Activated CD4-positive, alpha-beta T cell treated with anti-CD3 and anti-CD28 coated beads, Interleukin-2, amount 50 U/mL, for 16 hours (primary cell): ENCODE measurements at regions not wholly inside any gene's neighbourhood (a gene's known extent, or its start where the extent isn't known, plus 50 kb on each side); places are given as distances from the start of the nearest gene placed in this dataset.

Experiments
- DNase-seq: peaks from one replicate; pipeline ENCODE4 v3.0.0-alpha.2; 2020

DNA sequence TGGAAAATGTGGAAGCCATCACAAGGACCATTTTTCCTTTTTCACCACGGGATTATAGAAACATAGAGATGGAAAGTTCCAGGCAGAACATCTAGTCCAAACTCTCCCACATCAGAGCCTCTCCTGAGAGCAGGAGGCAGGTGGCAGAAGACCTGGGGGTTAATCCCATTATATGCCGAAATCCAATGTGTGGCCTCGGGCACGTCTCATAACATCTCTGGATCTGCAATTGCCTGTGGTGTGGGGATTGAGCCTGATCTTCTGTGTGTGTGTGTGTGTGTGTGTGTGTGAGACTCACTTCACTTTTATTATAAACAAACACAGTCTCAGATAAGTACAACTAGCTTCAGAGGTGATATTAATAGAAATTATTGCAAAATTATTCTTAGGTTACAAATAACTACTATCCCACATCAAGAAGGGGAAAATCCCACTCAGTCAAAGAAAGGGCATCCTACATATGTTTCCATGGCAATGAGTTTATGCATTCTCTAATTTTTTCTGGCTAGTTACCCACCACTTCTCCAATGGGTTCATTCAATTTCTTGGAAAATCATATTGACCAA lies 199.1 kb downstream of the FOXL1 start:
- no peak for DNase-seq

DNA sequence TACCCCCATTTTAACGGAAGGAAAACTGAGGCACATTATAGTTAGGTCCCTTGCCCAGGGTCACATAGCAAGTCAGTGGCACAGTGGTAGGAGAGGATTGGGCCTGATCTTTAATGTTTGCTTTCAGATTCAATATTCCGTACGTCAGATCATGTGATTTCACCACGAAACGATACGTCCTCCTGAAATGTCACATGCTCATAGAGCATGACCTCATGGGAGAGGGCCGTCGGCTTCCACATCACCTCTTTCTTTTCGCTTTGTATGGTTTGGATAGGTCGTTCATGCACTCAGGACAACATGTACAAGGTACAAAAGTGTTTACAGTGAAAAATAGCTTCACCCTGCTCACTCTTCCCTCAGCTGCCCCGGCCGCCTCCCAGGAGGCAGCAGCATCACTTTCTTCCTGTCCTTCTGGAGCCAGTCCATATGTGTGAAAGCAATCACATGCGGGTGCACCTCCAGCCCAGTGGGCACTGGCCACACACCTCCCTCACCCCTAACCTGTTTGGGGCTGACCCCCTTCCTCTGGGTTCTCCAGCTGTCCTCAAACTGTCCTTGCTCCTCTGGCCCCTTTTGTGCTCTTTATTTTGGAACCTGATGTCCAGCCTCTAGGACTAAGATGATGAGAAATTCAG lies 199.9 kb downstream of the FOXL1 start:
- DNase-seq, result no peak

DNA sequence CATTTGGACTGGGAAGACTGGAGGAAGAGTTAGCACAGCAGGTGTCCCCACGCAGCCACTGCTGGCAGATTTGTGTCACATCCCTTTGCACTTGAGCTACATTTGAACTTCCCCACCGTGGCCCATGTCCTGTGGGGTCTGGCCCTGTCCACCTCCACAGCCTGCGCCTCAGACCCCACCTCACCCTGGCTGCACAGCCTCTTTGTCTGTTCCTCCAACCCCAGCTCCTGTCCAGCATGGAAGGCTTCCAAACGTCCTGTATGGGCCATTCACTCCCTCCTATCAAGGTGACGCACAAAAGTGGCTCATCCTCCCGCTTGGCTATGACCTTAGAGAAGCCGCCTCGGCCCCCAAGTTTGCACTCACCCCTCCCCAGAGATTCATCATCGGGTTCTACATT lies 200.6 kb downstream of the FOXL1 start:
- no peak for DNase-seq

DNA sequence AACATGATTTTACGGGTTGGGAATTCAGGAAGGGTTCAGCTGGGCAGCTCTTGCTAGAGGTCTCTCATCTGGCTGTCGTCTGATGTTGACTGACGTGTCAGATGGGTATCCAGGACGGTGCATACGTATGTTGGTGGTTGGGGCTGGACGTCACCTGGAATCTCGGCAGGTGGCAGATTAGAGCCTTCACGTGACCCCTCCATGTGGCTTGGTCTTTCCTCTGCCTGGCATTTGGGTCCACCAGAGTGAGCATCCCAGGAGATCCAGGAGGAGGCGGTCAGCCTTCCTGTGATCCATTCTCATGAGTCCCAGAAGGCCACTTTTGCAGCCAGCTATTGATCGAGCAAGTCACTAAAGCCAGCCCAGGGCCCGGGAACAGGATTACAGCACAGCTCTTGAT lies 202.7 kb downstream of the FOXL1 start:
- DNase-seq, result no peak

DNA sequence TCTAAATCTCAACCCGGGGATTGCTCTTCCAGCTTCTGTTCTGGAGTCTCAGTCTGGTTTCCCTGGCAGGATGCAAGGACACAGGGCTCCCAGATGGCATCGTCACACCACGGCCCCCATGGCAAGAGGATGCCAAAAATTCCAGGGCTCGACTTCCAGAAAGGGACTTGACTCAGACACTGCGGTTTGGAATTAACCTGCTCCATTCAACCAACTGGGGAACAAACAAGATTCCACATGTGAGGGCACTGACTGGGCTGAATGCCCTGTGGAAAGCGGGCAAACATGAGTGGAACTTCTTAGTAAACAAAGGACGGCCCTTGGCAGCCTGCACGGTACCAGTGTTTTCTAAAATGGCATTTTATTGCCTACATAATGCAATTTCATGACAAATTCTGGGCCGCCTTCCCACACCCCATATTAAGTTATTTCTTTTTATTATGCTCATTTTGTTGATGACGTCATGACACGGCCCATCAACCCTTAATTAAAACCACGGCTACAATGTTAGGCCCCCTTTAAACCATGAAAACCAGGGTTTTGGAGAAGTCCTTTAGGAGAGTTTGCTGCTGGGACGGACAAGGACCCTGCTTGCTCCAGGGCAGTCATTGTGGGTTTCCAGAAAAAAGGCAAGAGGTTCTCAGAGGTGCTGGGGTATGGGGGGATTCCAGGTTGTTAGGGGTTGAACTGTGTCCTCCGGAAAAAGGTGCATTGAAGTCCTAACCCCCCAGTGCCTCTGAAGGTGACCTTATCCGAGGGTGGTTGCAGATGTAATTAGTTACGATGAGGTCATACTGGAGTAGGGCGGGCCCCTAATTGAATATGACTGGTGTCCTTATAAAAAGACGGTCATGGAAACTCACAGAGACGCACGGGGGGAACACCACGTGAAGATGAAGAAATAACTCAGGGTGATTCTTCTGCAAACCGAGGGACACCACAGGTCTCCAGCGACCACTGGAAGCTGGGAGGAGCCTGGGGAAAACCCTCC lies 205.6 kb downstream of the FOXL1 start:
- no peak for DNase-seq

DNA sequence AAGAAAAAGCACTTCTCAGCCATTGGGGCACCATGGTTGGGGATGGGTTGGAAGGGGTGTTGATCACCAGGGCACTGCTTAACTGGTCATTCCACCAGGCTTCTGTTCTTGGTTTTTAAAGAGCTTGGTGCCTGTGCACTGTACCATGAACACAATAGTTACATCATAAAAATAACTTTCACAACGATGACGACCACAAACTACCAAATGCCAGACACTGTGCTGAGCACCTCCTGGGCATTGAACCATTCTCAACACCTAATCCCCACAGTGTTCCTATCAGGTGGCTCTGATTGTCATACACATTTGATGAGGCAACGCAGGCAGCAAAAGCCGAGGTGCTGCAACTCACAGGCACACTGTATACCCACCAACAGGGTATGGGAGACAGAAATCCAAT lies 208.0 kb downstream of the FOXL1 start:
- DNase-seq, result no peak

DNA sequence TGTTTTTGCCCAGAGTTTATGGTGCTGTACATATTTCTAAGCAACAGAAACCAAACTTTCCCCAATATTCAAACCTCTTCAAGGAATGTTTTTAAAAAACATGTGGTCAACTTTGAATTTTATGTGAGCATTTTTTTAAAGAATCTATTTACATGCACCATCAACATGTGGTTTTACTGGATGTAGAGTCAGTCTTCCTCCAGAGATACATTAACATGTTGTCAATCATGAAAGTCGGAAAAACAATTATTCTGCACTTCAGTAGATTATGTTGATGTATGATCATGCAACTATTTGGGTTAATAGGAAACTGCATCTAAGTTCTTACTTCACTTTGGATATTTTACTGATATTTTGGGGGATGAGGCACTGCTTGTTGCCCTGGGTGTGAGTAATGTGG lies 208.6 kb downstream of the FOXL1 start:
- no peak for DNase-seq

DNA sequence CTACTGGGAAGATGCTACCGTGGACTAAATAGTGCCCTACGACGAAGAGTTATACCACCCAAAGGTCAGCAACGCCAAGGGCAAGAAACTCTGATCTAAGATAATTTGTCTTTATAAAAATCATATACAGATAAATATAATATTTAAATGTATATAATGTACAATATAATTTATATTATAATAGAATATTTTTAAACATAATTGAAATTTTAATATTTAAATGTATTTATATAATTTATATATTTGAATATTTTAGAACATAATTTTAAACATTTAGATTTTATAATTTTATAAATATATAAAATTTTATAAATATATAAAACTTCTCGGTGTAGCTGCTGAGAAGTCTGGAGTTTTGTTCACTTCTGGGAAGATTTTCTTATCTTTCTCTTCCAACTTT lies 209.2 kb downstream of the FOXL1 start:
- no peak for DNase-seq

DNA sequence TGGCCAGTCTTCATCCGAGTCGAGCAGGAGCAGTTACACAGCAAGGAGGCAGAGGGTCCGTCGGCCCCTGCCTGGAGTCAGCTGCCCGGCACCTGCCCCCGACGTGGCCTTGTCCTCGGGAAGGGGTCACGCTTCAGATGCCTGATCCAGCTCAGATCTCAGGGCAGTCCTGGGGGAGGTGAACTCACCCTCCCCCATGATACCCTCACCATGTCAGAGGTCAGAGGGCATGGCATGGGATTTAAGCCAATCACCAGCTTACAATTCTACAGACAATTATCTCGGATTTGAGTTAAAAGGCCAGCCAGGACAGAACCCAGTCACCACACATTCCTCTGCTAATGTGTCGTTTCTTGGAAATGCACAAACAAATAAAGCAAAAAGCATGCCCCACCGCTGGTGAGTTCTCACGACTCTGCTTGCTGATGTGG lies 211.3 kb downstream of the FOXL1 start:
- DNase-seq, result no peak

DNA sequence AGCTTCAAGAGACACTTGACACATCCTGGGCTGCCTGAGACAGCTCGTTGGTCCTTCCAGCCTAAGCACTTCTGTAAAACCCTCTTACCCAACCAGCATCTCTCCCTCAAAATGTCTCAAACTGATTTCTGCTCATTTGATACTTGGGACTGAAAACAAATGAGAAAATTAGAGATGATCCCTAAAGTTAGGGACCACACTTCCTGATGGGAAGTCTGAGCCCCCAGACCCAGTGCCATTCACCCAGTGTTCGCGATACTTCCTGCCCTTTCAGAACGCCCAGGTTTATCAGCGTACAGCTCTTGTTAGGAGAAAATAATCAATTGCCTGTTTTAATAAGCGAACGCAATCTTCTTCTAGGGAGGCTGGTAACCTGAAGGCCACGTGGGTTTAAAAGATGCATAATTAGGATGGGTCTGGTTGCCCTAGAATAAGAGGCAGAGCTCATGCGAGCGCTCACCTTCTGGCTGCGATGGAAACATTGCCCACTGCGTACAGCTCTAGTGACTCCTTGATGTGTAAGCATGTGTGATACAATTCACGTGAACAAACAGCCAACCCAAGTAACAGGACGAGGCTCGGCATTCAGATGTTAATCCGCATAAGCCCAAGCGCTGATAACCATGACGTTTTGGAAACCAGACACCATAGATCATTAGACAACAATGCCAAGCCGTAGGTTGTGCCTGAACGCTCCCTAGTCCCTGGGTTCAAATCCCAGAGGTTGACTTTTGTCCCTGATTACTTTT lies 213.1 kb downstream of the FOXL1 start:
- no peak for DNase-seq

DNA sequence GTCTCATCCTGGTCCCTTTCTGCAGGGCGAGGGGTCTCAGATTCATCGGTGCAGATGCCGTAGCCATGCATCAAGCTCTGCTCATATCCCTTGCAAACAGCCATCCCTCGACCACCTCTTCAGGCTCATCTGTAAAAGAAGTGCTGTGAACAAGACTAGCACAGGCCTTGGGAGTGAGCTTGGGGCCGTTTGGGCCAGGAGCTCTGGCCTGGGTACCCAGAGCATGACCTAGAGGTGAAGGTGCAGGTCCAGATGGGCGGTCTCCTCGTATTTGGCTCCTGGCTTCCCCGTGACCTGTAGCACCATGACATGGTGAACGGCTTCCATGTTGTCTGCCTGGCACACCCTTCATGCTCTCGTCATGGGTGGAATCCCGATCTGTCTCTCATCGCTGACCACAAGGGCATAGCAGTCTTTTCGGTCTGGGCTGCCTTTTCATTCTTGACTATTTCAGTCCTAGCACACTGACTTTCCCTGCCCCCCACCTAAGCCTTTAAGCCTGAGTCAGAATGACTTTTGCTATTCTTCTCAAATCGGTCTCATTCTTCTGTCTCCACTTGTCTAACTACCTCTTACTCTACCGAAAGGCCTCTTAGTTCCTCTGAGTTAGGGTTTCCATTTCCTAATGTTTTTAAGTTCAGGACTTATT lies 216.0 kb downstream of the FOXL1 start:
- DNase-seq, result no peak

DNA sequence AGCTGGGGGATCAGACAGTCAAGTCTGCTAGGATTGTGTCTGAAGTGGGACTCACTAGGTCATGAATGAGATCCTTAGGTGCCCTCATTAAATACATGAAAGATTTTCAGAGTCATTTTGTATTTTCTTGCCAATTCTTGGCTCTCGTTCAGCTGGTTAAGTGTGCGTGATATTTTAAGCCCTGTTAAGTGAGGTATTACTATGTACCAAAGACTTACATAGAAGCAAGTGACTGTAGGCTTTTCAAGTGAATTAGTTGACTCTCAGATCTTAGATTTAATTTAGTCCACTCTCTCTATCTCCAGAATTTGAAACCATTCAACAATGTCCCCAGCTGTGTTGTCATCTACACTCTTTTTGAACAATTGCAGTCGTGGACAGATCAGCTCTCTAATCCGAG lies 219.4 kb downstream of the FOXL1 start:
- DNase-seq, result no peak

DNA sequence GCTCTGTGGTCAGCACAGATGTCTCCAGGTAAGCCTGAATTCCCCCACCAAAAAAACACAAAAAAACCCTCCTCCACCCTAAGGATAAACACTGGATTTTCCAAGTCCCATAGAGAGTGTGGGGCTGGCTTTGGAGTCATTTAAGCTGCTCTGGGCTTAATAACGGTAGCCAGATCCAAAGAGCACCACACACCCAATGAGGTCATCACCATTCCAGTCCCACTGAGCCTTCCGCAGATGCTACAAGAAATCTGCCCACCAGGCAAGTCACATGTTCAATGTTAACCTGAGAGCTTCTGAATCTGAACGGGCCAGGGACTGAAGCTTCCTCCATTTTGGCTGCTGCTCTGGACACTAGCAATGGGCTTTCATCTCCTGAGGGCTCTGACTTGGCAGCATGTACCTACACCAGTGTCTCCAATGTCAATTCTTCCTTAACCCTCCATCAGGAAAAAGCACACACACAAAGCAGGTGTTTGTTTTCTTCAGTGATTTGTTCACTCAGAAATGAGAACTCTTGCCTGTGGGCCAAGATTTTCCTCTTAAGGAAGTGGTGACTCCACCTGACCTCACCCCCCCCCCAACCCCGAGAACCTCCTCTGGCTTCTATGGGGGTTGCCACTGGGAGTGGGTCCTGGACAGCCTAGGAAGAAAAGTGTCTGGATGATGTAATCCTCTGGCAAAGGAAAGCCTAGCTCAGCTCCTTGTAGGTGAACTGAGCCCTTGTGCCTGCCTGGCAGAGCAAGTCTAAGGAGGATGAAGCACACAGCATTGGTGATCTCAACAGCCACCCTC lies 220.1 kb downstream of the FOXL1 start:
- no peak for DNase-seq

DNA sequence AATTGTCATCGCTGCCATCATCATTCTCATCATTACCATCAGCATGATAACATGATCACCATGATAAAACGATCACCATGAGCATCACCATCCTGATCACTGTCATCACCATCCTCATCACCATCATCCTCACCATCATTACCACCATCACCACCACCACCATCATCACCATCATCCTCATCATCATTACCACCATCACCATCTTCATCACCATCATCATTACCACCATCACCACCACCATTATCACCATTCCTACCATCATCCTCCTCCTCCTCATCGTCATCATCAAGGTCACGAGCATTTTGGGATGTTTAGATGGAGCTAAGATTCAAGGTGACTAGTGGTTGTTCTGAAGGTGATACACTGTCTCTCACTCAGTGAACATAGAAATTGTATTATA lies 221.0 kb downstream of the FOXL1 start:
- DNase-seq, result no peak

DNA sequence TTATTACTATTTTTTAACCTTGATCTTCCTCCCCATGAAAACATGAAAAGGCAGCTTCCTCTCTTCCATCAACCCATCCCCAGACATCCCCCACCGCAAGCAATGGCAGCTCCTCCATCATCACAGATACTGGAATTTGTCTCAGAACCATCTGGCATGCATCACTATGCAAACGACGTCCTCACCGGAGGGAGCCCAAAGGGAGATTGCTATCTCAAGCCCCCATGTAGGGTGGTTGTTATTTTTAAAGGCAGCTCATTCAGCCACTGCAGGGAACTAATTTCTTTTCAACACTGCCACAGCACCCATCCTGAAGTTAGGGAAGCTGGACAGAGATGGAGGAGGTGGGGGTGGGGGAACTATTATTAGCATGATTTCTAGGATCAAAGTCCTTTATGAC lies 222.5 kb downstream of the FOXL1 start:
- no peak for DNase-seq

DNA sequence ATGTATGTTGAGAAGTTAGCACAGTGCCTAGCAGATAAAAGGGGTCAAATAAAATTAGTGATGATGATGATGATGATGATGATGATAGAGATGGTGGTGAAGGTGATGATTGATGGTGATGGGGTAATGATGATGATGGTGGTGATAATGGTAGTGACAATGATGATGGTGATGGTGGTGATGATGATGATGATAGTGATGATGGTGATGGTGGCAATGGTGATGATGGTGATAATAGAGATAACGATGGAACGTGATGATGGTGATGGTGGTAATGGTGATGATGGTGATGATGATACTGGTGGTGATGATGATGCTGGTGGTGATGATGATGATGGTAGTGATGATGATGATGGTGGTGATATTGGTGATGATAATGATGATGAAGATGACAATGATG lies 223.7 kb downstream of the FOXL1 start:
- no peak for DNase-seq

DNA sequence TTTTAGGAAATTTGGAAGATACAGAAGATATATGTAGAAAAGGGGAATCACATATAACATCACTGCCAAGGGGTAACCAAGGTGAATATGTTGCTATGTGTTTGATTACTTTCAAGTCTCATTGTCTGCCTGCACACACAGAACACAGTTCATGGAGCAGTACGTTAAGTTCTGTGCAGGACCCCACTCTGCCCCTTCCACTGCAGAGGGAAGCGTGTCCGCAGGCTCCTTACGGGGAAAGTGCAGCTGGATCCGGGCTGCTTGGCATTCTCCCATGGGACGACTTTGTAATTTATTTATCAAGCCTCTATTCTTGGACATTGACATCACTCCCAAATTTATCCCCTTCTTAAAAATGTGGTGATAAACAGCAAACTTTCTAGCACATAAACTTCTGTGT lies 226.8 kb downstream of the FOXL1 start:
- DNase-seq, result no peak

DNA sequence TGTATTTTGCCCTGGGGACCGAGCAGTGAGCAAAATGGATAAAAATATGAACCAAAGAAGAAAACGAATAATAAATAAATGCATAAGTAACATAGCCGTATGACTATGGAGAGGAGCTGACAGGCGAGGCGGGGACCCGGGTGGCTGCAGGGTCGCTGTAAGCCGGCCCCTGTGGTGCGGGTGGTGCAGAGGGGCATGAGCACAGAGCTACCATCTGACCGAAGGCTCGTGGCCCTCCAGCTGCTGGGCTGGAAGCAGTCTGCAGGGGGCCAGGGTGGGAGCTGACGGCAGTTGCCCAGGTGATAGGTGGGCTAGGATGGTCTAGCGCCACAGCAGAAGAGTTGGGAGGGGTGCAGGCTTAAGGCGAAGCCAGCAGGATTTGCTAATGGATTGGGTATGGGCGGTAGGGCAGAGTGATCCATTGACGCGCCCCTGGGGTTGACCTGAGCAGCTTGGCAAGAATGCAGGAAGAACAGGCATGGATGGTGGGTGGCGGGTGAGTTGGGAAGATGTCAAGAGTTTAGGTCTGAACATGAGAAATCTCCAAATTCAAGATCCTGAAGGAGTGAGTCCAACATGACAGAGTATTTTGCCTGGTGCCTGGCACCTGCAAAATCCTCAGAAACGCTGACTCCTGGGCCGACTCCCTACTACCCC lies 228.0 kb downstream of the FOXL1 start:
- DNase-seq, result no peak

DNA sequence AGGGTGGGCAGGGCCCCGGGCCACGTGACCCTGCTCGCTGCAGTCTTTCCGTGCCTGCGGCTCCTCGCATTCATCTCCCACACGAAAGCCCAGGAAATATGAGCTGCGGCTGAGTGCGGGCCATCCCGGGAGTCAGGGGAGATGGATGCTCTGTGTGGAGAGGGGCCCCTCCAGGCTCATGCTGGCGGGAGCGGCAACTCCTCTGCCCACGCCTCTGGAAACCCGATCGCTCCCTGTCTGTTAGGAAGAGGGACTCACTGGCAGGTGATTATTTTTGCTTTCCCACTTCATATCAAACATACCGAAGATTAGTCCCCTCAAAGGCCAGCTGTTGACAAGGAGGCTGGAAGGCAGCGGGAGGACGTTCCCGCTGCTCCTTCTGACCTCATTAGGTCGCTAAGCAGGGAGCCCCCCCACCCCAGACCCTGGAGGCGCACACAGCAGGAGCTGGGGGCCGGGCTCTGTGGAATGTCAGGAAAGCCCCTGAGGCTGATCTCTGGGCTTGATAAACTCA lies 228.5 kb downstream of the FOXL1 start:
- no peak for DNase-seq

DNA sequence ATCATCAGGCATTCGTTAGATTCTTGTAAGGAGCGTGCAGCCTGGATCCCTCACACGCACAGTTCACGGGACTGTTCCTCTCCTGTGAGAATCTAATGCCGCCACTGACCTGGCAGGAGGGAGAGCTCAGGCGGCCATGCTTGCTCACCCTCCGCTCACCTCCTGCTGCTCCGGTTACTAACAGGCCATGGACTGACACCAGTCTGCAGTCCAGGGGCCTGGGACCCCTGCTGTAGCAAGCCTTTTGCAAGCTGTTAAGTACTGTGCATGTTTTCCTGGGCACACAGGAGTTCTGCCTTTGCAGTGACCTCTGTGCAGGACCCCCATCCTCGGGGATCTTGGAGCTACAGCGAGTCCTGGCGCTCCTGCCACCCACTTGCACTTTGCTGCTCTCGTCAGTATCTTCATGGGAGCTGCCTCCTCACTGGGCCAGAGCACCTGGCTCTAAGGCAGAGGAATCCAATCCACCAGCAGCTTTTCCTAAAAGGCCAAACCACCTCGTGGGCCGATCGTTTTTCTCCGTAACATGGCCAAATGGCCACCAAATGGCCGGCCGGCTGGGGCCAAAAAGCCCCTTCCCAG lies 230.6 kb downstream of the FOXL1 start:
- DNase-seq, result no peak

DNA sequence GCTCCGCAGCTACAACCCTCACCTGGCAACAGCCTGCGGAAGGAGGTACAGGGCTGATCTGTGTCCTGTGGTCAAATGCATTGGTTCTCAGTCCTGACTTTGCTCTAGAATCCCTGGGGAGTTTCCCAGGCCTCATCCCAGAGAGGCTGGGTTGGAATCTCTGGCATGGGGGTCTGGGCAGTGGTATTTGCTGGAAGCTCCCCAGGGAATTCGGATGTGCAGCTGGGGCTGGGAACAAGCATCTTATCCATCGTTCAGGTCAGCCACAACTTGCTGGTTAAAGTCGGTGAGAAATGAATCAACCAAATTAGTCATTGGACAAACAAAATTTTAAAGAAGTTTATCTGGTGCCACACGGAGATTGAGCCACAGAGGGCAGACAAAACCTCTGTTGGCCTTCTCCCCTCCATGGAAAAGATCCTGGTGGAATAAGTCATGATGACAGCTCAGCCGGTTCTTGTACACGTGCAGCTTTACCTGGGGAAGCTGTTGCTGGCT lies 231.2 kb downstream of the FOXL1 start:
- DNase-seq, result no peak
